HEK293 (cell line): ENCODE measurements at regions not wholly inside any gene's neighbourhood (a gene's known extent, or its start where the extent isn't known, plus 50 kb on each side); places are given as distances from the start of the nearest gene placed in this dataset.

Experiments used
- SP2 ChIP-seq: fragments of 450-650 bp; formaldehyde crosslinking; IDR thresholded peaks from 2 replicates; pipeline ENCODE4 v1.5.1; 2016; ENCODE audit warnings: missing biosample characterization, missing genetic modification characterization
- ZNF785 ChIP-seq: fragments of 450-650 bp; formaldehyde crosslinking; IDR thresholded peaks from 2 replicates; pipeline ENCODE4 v1.5.1; 2016; ENCODE audit warnings: missing biosample characterization, missing genetic modification characterization
- TF ChIP-seq, protein P1 (sequence below): fragments of 450-650 bp; formaldehyde crosslinking; IDR thresholded peaks from 2 replicates; pipeline ENCODE4 v1.5.1; 2016; ENCODE audit warnings: missing biosample characterization, missing genetic modification characterization
- TF ChIP-seq, protein P2 (sequence below): fragments of 450-650 bp; formaldehyde crosslinking; IDR thresholded peaks from 2 replicates; pipeline ENCODE4 v1.5.1; 2017; ENCODE audit warnings: missing biosample characterization, missing genetic modification characterization
- TF ChIP-seq, protein P3 (sequence below): fragments of 450-650 bp; formaldehyde crosslinking; IDR thresholded peaks from 2 replicates; pipeline ENCODE4 v1.5.1; 2016; ENCODE audit warnings: missing biosample characterization, missing genetic modification characterization

DNA sequence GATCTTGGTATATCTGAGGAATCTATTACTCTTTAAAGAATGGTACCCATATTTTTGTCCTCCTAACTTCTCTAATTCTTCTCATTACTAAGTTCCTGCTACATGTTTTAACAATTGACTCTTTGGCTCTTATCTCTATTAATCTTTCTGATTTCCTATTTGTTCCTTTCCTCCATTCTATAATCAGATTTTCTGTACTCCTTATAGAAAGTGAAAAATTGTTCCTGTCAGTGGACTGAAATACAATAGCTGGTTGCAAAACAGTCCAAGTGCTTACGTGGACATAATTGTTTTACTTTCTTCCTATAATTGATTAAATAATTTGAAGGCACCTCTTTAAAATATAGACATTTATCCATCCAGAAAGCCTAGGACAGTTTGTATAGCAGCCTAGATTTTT lies 86.7 kb upstream of the PTHLH start:
- TF ChIP-seq SP2 (tag by site-specific recombination) (no peak), ZNF785 (tag by site-specific recombination) (no peak)
- TF ChIP-seq, protein P1, sequence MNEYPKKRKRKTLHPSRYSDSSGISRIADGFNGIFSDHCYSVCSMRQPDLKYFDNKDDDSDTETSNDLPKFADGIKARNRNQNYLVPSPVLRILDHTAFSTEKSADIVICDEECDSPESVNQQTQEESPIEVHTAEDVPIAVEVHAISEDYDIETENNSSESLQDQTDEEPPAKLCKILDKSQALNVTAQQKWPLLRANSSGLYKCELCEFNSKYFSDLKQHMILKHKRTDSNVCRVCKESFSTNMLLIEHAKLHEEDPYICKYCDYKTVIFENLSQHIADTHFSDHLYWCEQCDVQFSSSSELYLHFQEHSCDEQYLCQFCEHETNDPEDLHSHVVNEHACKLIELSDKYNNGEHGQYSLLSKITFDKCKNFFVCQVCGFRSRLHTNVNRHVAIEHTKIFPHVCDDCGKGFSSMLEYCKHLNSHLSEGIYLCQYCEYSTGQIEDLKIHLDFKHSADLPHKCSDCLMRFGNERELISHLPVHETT, result no peak
- TF ChIP-seq, protein P2, sequence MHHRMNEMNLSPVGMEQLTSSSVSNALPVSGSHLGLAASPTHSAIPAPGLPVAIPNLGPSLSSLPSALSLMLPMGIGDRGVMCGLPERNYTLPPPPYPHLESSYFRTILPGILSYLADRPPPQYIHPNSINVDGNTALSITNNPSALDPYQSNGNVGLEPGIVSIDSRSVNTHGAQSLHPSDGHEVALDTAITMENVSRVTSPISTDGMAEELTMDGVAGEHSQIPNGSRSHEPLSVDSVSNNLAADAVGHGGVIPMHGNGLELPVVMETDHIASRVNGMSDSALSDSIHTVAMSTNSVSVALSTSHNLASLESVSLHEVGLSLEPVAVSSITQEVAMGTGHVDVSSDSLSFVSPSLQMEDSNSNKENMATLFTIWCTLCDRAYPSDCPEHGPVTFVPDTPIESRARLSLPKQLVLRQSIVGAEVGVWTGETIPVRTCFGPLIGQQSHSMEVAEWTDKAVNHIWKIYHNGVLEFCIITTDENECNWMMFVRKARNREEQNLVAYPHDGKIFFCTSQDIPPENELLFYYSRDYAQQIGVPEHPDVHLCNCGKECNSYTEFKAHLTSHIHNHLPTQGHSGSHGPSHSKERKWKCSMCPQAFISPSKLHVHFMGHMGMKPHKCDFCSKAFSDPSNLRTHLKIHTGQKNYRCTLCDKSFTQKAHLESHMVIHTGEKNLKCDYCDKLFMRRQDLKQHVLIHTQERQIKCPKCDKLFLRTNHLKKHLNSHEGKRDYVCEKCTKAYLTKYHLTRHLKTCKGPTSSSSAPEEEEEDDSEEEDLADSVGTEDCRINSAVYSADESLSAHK, result no peak
- TF ChIP-seq, protein P3, sequence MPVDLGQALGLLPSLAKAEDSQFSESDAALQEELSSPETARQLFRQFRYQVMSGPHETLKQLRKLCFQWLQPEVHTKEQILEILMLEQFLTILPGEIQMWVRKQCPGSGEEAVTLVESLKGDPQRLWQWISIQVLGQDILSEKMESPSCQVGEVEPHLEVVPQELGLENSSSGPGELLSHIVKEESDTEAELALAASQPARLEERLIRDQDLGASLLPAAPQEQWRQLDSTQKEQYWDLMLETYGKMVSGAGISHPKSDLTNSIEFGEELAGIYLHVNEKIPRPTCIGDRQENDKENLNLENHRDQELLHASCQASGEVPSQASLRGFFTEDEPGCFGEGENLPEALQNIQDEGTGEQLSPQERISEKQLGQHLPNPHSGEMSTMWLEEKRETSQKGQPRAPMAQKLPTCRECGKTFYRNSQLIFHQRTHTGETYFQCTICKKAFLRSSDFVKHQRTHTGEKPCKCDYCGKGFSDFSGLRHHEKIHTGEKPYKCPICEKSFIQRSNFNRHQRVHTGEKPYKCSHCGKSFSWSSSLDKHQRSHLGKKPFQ, result no peak
